AG09309 (cell line): ENCODE measurements at regions not wholly inside any gene's neighbourhood (a gene's known extent, or its start where the extent isn't known, plus 50 kb on each side); places are given as distances from the start of the nearest gene placed in this dataset.

ENCODE experiments used
- DNase-seq: peaks from one replicate; pipeline ENCODE4 v3.0.0-alpha.2; 2010; ENCODE audit warnings: low read depth
- H3K4me3 ChIP-seq: 2 replicates; pipeline ENCODE4 v1.5.1; 2011; ENCODE audit warnings: mild to moderate bottlenecking, low read depth, low read length, moderate library complexity; ENCODE audit not compliant: control insufficient read depth
- TF ChIP-seq, protein P1 (sequence below): IDR thresholded peaks from 2 replicates; pipeline ENCODE4 v1.5.1; 2011; ENCODE audit warnings: mild to moderate bottlenecking, low read depth, low read length, inconsistent platforms; ENCODE audit not compliant: insufficient read depth, control insufficient read depth; ENCODE audit errors: missing control alignments

DNA sequence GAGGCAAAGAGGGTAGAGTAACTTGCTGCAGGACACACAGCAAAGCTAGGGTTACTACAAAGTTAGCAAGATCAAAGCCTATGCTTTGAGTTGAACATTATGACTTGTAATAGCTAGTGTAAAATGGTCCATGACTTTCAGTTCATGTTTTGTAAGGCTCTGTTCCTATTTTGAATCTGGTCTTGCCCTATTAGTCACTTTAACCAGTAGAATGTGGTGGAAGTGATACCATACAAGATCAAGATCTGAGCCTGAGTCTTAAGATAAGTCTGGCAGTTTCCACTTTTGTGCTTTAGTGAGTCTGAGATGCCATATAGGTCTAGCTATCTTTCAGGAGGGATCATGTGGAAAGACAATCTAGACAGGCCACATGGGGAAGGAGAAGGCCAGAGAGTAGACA, 282.1 kb upstream of the BRINP3 start:
- DNase-seq: no peak
- TF ChIP-seq, protein P1, sequence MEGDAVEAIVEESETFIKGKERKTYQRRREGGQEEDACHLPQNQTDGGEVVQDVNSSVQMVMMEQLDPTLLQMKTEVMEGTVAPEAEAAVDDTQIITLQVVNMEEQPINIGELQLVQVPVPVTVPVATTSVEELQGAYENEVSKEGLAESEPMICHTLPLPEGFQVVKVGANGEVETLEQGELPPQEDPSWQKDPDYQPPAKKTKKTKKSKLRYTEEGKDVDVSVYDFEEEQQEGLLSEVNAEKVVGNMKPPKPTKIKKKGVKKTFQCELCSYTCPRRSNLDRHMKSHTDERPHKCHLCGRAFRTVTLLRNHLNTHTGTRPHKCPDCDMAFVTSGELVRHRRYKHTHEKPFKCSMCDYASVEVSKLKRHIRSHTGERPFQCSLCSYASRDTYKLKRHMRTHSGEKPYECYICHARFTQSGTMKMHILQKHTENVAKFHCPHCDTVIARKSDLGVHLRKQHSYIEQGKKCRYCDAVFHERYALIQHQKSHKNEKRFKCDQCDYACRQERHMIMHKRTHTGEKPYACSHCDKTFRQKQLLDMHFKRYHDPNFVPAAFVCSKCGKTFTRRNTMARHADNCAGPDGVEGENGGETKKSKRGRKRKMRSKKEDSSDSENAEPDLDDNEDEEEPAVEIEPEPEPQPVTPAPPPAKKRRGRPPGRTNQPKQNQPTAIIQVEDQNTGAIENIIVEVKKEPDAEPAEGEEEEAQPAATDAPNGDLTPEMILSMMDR: no peak
- H3K4me3 ChIP-seq: no peak overlapping the region

DNA sequence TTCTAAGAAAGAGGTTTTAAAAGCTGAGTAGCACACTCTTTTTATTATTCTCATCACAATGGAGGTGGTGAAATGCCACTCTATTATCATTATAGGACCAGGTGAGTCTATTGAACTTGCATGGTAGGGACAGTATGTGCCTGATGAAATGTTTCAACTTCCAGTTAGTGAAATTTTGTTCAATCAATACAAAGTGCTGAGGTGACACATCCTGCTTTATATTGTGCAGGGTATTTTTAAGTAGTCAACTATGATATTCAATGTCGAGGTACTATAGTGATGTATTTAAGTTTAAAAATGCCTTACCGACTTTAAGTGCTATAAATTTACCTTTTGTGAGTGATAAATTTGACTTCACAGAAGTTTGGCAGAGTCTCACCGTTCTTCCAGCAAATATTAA, 284.7 kb upstream of the BRINP3 start:
- no peak for DNase-seq
- H3K4me3 ChIP-seq: no peak overlapping the region
- TF ChIP-seq, protein P1: no peak

DNA sequence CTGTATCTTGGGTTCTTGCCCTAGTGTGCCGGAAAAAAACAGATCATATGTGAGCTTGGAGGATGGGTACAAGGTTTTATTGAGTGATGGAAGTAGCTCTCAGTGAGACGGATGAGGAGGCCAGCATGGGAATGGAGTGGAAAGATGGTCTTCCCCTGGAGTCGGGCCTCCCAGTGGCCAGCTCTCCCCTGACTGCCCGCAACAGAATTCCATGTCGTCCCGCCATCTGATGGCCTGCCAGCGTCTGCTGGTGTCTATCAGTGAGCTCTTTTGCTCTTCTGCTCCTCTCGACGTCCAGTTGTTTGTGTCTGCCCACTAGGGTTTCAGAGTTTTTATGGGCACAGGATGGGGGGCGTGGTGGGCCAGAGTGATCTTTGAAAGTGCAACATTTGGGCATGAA, 315.2 kb upstream of the BRINP3 start:
- no peak overlapping the region for H3K4me3 ChIP-seq
- no peak for DNase-seq
- TF ChIP-seq, protein P1: no peak

DNA sequence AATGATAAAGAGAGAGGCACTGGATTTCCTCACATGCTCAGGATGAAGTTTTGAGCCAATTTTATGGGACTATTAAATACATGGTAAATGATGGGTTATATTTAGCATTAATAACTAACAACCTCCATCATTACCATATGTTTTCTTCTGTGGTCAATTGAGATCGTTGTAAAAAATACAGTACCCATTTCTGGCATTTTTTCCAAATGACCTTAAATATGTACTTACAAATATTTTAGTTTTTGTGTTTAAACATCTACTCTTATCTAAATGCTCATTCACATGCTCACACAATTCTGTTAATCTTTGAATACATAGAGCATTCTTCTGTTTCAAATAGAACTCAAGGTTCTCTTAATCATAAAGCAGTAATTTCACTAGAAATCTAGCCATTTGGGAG, 330.0 kb upstream of the BRINP3 start:
- TF ChIP-seq, protein P1: no peak
- DNase-seq: no peak
- H3K4me3 ChIP-seq: no peak overlapping the region

DNA sequence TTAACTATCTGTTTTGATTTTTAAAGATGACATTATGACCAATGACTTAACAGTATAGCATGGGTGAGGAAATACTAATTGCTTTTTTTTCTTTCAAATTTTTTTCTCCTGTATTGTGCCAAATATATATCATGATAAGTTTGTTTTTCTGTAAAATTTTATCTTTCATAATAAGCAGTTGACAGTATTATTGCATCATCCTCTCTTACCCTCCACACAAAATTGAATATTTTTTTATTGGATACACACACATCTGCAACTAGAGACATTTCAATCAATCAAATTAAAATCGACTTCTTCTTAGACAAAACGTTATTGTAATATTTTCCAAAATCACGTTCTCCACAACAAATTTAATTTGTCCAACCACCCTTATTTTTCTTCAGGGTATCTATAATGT, 330.4 kb upstream of the BRINP3 start:
- TF ChIP-seq, protein P1: no peak
- DNase-seq: no peak
- no peak overlapping the region for H3K4me3 ChIP-seq

DNA sequence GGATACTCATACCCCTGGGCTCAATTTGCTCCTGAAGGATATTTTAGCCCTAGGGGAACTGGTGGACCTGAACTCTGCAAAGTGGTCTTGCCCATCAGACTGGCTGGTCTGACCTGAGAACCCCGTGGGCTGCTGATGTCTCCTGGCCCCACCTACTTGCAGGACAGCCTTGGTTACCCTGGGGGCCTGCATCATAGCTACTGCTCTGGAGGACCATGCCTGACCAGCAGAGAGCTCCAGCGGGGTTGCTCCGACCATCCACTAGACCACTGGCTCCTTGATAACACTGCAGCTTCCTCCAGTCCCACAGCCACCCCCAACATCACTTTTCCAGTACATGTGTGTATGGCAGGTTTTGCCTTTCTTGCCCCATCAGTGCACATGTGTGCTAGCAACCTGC, 331.6 kb upstream of the BRINP3 start:
- TF ChIP-seq, protein P1: no peak
- DNase-seq: no peak
- H3K4me3 ChIP-seq: no peak overlapping the region

DNA sequence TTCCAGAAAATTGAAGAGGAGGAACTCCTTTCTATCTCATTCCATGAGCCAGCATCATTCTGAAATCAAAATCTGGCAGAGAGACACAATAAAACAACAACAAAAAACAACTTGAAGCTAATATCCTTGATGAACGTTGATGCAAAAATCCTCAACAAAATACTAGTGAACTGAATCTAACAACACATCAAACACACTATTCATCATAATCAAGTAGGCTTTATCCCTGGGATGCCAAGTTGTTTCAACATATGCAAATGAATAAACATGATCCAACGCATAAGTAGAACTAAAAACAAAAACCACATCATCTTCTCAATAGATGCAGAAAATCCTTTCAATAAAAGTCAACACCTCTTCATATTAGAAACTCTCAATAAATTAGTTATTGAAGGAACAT, 335.3 kb upstream of the BRINP3 start:
- TF ChIP-seq, protein P1: no peak
- no peak overlapping the region for H3K4me3 ChIP-seq
- DNase-seq: no peak
